HG02798 (cell line): ENCODE measurements at regions not wholly inside any gene's neighbourhood (a gene's known extent, or its start where the extent isn't known, plus 50 kb on each side); places are given as distances from the start of the nearest gene placed in this dataset.

Experiments used
- ATAC-seq: cut with Tn5 transposase; IDR thresholded peaks from one replicate; pipeline ENCODE4 v1.9.1; 2021; ENCODE audit warnings: mild to moderate bottlenecking; ENCODE audit not compliant: unreplicated experiment, poor library complexity

DNA sequence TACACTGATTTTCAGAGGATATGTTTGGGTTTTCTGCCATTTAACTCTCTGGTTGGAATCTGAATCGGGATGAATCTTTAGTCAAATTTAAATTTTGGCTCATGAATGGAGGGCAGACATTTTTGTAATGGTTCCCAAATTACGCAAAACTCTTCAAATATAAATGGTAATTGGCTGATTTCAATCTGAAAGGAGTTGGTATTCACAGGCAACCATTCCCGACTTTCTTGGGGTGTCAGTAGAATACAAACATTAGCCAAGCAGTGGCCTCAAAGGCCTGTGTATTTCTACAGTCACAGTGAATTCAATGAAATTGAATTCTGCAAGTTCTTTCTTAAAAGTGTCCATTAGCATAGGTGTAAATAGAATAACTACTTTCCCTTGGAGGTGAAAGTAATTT lies 668.8 kb upstream of the PRKX start:
- no peak for ATAC-seq

DNA sequence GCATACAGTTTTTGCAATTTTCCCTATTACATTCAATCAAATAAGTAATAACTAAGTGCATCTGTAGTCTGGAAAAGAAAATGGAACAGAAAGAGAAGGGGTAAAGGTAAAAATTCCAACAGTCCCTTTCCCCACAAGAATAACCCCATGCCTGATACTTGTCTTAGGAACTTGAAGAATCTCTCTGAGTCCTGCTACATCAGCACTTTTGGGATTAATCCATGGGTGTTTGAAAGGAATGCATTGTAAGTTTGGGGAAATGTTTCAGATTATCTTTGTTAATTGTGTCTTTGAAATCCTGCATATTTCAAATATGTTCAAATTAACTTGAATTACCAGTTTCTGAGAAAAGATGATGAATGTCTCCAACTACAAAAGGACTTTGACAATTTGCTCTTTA lies 667.3 kb upstream of the PRKX start:
- ATAC-seq: no peak

DNA sequence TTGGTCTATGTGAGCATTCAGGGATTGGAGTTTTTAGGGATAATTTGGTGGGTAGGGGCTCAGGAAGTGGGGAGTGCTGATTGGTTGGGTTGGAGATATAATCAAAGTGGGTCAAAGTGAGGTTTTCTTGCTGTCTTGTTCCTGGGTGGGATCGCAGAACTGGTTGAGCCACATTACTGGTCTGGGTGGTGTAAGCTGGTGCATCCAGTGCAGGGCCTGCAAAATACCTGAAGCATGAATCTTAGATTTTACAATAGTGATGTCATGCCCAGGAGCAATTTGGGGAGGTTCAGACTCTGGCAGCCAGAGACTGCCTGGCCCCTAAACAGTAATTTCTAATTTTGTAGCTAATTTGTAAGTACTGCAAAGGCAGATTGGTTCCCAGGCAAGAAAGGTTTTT lies 665.6 kb upstream of the PRKX start:
- ATAC-seq: no peak

DNA sequence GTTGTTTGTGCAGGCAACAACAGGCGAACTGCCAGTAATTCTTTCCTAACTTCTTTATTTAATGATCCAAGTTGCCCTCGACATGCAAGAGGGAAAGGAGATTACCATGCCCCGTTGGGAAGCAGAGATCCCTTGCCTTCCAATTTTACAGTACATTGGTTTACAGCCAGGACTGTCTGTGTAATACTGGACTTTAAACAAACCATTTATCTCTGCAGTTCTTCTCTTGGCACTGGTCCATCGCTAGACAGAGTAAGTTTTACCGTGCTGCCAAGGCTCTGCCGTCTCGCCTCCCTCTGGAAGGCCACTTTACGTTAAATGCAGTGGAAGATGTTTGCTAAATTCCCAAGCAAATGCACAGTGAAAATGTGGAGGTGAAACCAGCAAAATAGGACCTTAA lies 660.3 kb upstream of the PRKX start:
- ATAC-seq: no peak

DNA sequence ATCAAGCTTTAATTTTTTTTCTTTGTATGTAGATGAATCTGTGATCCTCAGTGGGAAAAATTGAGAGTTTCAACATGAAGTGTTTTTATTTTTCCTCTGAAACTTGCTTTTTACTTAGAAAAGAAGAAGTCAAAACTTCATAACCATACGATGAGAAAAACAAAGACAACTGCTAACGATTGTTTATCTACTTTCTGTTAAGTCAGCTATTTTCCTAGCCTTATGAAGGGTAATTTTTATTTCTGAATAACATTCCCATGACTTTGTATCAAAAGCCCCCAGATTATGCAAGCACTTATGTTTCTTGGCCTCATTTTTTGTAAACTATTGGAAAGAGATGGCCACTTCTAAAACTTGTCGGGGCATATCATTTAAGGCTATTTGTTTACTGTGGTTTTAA lies 645.1 kb upstream of the PRKX start:
- ATAC-seq: no peak

DNA sequence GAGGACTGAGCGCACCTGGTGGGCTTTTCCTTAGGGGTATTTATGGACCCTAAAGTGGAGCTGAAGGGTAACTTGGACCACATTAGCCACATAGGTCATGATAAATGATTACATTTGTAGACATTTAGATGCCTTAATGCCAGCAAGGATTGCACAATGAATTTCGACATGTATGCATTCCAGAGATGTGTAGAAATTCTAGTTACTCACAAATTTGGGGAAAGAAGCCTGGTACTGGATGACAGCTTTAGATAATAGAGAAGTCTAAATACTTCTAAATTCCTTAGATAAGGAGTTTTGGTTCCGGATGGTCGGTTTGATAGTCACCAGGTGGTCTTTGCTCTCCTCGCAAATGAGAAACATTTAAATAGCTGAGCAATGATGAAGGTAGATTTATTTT lies 609.5 kb upstream of the PRKX start:
- no peak for ATAC-seq

DNA sequence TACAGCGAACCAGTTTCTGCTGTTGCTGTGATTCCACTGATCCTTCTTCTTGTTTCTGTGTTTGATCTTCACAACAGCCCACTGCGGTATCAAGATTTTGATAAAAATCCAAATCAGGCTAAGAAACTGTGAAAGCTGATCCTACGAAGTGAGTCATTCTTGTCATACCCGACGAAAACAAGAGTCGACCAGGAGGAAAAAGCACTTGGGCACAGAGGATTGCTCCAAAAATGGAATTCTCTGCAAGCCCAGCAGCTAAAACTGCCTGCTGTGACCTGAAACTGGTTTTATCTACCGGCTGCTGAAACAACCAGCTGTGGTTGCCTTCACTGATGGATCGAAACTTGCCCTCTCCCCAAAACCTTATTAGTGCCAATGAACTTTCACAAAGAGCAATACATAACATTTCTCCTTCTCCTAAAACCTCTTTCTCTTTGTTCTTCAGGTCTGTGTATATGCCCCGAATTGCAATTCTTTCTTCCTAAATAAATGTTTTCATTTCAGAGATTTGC lies 607.0 kb upstream of the PRKX start:
- no peak for ATAC-seq

DNA sequence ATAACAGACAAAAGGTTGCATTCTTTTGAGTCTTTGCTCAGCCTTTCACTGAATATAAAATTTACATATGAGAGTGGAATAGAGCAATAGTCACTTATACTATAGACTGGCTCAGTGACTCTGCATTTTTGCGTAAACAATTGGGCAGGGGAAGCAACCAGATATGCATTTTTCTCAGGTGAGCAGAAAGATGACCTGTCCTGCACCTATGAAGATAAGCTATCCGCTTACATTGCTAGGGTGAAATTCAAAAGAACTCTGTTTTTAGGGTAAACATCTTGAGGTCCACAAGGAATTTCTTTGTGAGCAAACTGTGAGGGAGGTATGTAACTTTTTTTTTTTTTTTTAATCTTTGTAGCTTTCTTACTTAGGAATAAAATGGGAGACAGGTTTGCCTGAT lies 602.4 kb upstream of the PRKX start:
- ATAC-seq: no peak

DNA sequence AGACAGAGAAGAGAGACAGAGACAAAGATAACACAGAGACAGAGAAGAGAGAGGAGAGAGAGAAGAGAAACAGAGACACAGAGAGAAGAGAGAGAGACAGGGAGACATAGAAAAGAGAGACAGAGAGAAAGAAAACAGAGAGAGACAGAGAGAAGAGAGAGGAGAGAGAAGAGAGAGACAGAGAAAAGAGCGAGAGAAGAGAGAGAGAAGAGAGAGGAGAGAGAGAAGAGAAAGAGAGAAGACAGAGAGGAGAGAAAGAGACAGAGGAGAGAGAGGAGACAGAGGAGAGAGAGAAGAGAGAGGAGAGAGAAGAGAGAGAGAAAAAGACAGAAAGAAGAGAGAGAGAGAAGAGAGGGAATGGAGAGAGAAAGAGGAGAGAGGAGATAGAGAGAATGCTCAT lies 601.1 kb upstream of the PRKX start:
- no peak for ATAC-seq

DNA sequence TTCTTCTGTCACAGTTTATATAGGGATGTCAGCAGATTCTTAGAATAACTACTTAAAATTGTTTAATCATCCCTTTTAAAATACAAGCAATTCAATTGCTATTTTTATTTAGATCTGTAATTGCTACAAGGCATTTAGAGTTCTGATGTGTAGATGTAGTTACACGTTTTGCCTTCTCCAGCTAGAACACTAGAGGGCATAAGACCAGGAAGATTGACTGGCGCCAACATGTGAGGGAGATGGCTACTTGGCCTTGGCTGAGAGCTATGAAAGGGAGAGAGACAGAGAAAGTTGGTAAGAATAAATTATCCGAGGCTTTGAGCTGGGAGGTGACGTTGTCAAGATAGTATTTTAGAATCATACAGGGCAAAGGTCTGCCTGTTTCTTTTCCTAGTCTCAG lies 563.7 kb upstream of the PRKX start:
- ATAC-seq: no peak

DNA sequence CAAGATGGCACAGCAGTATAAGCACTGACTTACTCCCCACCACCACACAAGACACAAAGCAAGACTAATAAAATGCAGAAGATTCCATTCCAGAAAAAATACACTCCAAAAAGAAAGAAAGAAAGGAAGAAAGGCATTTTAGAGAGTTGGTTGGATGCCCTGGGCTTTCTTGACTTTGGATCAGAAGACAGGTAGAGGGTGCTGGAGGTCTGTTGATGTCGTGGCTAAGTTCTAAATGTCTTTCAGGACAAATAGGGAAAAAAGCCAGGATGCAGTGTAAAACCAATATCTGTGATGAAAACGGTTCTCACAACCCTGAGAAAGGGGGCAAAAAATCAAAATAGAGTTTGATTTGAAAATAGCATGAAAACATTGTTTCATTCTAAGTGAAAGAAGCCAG lies 555.2 kb upstream of the PRKX start:
- no peak for ATAC-seq

DNA sequence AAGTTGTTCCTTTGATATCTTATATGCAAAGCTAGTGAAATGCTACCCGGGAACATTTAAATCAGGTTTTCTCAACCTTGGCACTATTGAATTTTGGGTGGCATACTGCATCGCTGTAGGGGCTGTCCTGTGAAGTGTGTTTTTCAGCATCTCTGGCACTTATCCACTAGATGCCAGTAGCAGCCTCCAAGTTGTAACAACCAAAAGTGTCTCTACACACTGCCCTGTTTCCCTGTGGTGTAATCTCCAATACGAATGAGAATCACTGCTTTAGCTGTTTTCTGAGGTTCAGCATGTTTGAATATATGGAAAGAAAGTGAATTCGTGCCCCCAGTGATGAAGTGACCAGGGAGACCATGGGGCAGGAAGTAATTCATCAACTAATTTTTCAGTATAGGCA lies 551.6 kb upstream of the PRKX start:
- ATAC-seq: no peak

DNA sequence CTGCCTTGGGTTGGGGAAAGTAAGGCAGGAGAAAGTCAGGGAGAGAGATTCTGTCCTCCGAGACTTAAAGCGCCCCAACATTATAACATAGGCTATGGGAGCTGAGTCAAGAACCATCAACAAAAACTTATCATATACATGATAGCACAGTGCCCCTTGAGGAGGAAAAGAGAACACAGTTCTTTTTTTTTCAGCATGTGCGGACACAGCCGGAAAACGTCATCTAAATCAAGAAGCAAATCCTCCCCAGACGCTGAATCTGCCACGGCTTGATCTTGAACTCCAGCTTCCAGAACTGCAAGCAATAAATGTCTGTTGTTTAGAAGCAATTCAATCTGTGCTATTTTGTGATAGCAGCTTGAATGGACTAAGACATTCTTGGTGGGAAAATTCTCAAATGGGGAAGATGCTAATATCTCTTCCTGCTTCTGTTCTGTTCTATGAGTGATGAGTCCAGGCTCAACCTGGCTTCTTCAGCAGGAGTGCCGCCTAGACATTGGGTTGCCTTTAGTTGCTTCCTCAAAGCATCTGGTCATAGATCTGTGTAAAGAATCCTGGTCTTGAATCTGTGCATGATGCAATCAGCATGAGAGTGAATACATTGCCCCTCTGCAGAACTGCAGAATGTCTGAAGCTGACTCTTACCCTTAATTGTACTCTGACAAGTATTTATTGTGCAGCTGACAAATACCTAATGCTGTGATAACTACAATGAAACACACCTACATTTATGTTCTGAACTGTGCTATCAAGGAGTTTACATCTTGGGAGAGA lies 549.8 kb upstream of the PRKX start:
- ATAC-seq: no peak

DNA sequence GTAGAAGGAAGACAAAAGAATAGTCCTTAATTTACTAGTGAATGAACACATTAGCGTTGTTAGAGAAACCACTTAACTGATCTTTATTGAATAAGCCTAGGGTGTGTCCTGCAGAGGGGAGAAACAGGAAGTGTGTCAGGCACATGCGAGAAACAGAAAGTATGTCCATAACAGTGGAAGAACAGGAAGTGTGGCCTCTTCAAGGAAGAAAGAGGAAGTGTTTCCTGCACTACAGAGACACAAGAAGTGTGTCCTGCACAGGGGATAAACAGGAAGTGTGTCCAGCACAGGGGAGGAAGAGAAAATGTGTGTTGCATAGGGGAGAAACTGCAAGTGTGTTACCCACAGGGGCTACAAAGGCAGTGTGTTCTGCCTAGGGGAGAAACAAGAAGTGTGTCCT lies 539.6 kb upstream of the PRKX start:
- ATAC-seq: no peak

DNA sequence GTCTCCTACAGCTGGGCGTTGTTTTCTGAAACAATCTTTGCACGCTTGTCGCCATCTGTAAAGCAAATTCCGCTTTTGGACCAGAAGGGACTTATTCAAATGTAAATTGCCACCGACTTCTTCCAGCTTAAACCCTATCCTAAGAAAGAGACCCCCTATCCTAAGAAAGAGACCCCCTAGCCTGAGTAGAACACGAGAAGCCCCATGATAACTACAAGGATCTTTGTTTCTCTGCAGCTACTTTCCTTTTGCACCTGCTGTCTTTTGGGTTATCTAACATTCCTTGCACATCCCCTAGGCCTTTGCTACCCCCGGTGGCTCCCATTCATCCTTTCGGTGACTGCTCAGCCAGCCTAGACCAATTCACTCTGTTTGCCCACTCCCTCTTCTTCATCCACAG lies 536.0 kb upstream of the PRKX start:
- no peak for ATAC-seq

DNA sequence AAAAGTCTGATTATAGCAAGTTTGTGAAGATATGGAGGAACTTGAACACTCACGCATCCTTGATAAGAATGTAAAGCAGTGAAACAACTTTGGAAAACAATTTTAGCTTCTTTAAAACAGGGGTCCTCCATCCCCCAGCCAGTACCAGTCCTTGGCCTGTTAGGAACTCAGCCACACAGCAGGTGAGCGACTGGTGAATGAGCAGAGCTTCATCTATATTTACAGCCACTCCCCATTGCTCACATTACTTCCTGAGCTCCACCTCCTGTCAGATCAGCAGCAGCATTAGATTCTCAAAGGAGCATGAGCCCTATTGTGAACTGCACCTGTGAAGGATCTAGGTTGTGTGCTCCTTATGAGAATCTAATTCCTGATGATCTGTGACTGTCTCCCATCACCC lies 530.3 kb upstream of the PRKX start:
- no peak for ATAC-seq

DNA sequence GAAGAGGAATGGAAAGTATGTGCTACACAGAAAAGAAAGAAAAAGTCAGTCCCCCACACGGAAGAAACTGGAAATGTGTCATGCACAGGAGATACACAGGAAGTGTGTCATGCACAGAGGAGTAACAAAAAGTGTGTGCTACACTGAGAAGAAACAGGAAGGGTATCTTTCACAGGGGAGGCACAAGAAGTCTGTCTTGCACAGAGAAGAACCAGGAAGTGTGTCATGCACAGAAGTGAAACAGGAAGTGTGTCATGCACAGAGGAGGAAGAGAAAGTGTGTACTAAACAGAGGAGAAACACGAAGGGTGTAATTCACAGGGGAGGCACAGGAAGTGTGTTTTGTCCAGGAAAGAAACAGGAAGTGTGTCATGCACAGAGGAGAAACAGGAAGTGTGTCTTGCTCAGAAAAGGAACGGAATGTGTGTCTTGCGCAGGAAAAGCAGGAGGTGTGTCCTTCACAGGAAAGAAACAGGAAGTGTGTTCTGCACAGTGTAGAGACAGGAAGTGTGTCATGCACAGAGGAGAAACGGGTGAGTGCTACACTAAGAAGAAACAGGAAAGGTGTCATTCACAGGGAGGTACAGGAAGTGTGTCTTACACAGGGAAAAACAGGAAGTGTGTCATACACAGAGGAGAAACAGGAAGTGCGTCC lies 527.2 kb upstream of the PRKX start:
- no peak for ATAC-seq

DNA sequence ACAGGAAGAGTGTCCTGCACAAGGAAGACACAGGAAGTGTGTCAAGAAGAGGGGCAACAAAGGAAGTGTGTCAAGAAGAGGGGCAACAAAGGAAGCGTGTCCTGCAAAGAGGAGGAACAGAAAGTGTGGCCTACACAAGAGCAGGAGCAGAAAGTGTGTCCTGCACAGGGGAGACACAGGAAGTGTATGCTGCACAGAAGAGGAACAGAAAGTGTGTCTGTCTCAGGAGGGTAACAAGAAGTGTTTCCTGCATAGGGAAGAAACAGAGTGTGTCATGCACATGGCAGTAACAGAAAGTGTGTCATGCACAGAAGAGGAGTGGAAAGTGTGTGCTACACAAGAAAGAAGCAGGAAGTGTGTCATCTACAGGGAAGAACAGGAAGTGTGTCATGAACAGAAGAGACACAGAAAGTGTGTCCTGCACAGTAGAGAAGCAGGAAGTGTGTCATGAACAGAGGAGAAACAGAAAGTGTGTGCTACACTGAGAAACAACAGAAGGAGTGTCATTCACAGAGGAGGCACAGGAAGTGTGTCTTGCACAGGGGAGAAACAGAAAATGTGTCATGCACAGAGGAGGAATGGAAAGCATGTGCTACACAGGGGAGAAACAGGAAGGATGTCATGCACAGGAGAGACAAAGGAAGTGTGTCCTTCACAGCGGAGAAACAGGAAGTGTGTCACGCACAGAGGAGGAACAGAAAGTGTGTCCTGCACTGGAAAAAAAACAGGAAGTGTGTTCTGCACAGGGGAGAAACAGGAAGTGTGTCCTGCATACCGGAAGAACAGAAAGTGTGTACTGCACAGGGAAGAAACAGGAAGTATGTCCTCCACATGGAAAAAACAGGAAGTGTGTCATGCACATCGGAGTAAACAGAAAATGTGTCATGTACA lies 526.4 kb upstream of the PRKX start:
- ATAC-seq: no peak

DNA sequence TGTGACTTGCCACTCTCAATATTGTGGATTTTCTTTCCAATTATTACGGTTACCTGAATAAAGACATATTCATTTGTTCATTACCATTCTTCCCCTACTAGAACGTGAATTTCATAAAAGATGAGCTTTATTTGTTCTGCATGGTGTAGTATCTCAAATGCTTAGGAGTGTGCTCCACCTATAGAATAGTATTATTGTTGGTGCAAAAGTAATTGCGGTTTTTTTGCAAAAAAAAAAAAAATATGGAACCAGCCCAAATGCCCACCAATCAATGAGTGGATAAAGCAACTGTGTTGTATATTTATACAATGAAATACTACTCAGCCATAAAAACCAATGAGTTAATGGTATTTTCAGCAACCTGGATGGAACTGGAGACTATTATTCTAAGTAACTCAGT lies 525.5 kb upstream of the PRKX start:
- ATAC-seq: no peak

DNA sequence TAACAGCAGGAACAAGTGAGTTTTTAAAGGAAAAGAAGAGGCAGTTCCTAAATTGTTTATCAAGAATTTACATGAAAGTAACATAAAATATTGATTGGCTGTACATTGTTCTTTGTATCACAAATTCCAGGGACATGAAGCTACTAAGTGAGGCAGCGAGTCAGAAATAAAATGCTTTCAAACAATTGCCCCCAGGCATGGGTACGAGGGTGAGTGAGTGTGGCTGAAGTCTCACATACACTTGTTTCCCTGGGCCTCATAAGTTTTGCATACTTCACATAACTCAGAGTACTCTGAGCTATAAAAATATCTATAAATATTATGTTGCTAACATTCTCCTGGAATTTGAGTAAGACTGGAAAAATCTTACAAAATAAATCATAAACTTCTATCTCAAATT lies 511.6 kb upstream of the PRKX start:
- no peak for ATAC-seq

DNA sequence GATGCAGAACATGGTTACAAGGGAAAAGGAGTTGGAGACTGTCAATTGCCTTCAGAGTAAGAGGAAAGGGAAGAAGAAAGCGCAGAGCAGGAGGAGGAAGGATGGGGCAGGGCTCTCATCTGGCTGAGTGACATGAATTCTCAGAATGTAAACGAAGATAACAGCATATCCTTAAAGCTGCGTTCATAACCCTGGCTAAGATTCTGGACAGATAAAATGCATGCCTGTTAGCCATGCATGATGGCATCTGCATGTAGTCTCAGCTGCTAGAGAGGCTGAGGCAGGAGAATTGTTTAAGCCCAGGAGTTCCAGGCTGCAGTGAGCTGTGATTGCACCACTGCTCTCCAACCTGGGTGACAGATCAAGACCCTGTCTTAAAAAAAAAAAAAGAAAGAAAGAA lies 493.5 kb upstream of the PRKX start:
- no peak for ATAC-seq
